ENCODE measurements at regions not wholly inside any gene's neighbourhood (a gene's known extent, or its start where the extent isn't known, plus 50 kb on each side); places are given as distances from the start of the nearest gene placed in this dataset.

GRCh38 chr5:1666221-1666620 lies 133.4 kb downstream of the MRPL36 start:
- no peak for TF ChIP-seq CTCF (IDR thresholded peaks at IDR 0.05)
- Mint-ChIP-seq H3K9me3 (peaks cover 0 to 4% (median 0%) of the 10 kb centered on the region in 7 donors), H3K36me3 (no peaks in the 10 kb centered on the region), H3K27me3 (ENCODE audit: low read depth in 3 of 3) (peaks cover 38 to 60% (median 43%) of the 10 kb centered on the region in 3 donors), H3K4me1 (peaks cover 2% of the 10 kb centered on the region), H3K27ac (no peak overlapping the region), H3K4me3 (peak overlapping the region in 1 of 2 donors; percentile 77)
- H3K9ac ChIP-seq (ENCODE audit: insufficient read depth, low read length, poor library complexity, severe bottlenecking) = no peak overlapping the region
- no peaks in the 10 kb centered on the region for H3K4me1 ChIP-seq (ENCODE audit: control insufficient read depth in 1 of 2, insufficient read depth in 2 of 2, low read length in 2 of 2)
- no peak overlapping the region for H3K27ac ChIP-seq (ENCODE audit: low read depth in 1 of 2, low read length in 2 of 2)
- H3K4me3 ChIP-seq (replicated peaks in 1 of 3; ENCODE audit: low read depth in 2 of 3, low read length in 3 of 3) = no peak overlapping the region
- no peak overlapping the region for H3K4me2 ChIP-seq (replicated peaks; ENCODE audit: extremely low read depth, low read length, poor library complexity, severe bottlenecking)
- WGBS (ENCODE audit: insufficient coverage) = 88% methylated on average over 4 of the region's 5 CpGs
- DNase-seq = no peak
- no peak overlapping the region for H2AFZ ChIP-seq (ENCODE audit: insufficient read depth, low read depth, low read length, poor library complexity, severe bottlenecking)
- no peaks in the 10 kb centered on the region for H4K20me1 ChIP-seq (ENCODE audit: insufficient read depth, low read length)
- H3K79me2 ChIP-seq (ENCODE audit: insufficient read depth, low read length) = no peaks in the 10 kb centered on the region
- no peaks in the 10 kb centered on the region for H3K36me3 ChIP-seq (replicated peaks in 1 of 2; ENCODE audit: control insufficient read depth in 1 of 2, insufficient read depth in 2 of 2, low read length in 2 of 2)
- H3K9me3 ChIP-seq (replicated peaks in 1 of 2; ENCODE audit: control insufficient read depth in 1 of 2, insufficient read depth in 1 of 2, low read length in 2 of 2) = no peaks in the 10 kb centered on the region
- intact Hi-C loops (cut with micrococcal nuclease) = no loop called here
- H3K27me3 ChIP-seq (ENCODE audit: control insufficient read depth in 2 of 2, insufficient read depth in 2 of 2, low read length in 2 of 2) = peaks cover 8 to 36% of the 10 kb centered on the region in 2 donors

DNA sequence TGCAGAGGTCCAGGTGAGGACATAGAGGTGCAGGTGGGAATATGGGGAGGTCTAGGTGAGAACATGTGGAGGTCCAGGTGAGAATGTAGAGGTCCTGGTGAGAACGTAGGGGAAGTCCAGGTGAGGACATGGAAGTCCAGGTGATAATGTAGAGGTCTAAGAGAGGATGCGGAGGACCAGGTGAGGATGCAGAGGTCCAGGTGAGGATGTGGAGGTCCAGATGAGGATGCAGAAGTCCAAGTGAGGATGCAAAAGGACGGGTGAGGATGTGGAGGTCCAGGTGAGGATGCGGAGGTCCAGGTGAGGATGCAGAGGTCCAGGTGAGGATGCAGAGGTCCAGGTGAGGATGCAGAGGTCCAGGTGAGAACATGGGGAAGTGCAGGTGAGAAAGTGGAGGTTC lies 133.8 kb downstream of the MRPL36 start:
- TF ChIP-seq CTCF (IDR thresholded peaks at IDR 0.05) = no peak
- peaks cover 36 to 56% (median 40%) of the 10 kb centered on the region in 3 donors for H3K27me3 Mint-ChIP-seq (ENCODE audit: low read depth in 3 of 3)
- intact Hi-C loops (cut with micrococcal nuclease) = no loop called here
- no peak for DNase-seq
- 95% methylated on average over 4 of the region's 4 CpGs for WGBS (ENCODE audit: insufficient coverage)
- H3K4me3 Mint-ChIP-seq = peak overlapping the region in 1 of 2 donors; percentile 77
- Histone ChIP-seq H3K4me3 (replicated peaks in 1 of 3; ENCODE audit: low read depth in 2 of 3, low read length in 3 of 3) (no peak overlapping the region), H3K9me3 (replicated peaks in 1 of 2; ENCODE audit: control insufficient read depth in 1 of 2, insufficient read depth in 1 of 2, low read length in 2 of 2) (no peaks in the 10 kb centered on the region), H2AFZ (ENCODE audit: insufficient read depth, low read depth, low read length, poor library complexity, severe bottlenecking) (no peak overlapping the region), H3K27me3 (ENCODE audit: control insufficient read depth in 2 of 2, insufficient read depth in 2 of 2, low read length in 2 of 2) (peaks cover 8 to 36% of the 10 kb centered on the region in 2 donors), H3K9ac (ENCODE audit: insufficient read depth, low read length, poor library complexity, severe bottlenecking) (no peak overlapping the region), H3K4me1 (ENCODE audit: control insufficient read depth in 1 of 2, insufficient read depth in 2 of 2, low read length in 2 of 2) (no peaks in the 10 kb centered on the region), H3K36me3 (replicated peaks in 1 of 2; ENCODE audit: control insufficient read depth in 1 of 2, insufficient read depth in 2 of 2, low read length in 2 of 2) (no peaks in the 10 kb centered on the region), H4K20me1 (ENCODE audit: insufficient read depth, low read length) (no peaks in the 10 kb centered on the region), H3K27ac (ENCODE audit: low read depth in 1 of 2, low read length in 2 of 2) (no peak overlapping the region), H3K79me2 (ENCODE audit: insufficient read depth, low read length) (no peaks in the 10 kb centered on the region), H3K4me2 (replicated peaks; ENCODE audit: extremely low read depth, low read length, poor library complexity, severe bottlenecking) (no peak overlapping the region)
- no peak overlapping the region for H3K27ac Mint-ChIP-seq
- no peaks in the 10 kb centered on the region for H3K36me3 Mint-ChIP-seq
- peaks cover 2% of the 10 kb centered on the region for H3K4me1 Mint-ChIP-seq
- peaks cover 0 to 4% (median 0%) of the 10 kb centered on the region in 7 donors for H3K9me3 Mint-ChIP-seq

All from CD14-positive monocyte (primary cell).